Astrocyte (in vitro differentiated cells and primary cell): ENCODE measurements at regions not wholly inside any gene's neighbourhood (a gene's known extent, or its start where the extent isn't known, plus 50 kb on each side); places are given as distances from the start of the nearest gene placed in this dataset.

Source experiments
- DNase-seq: peaks from one replicate; pipeline ENCODE4 v3.0.0-alpha.2; 2010; ENCODE audit warnings: low read depth
- FAIRE-seq: peaks from 2 replicates; lab custom pipeline; 2011; peaks lifted over from hg19 to GRCh38; lab: Jason Lieb, UNC
- H2AFZ ChIP-seq: 2 replicates; pipeline ENCODE4 v1.6.0; 2012; ENCODE audit warnings: low read depth, low read length, inconsistent platforms
- H3K27ac ChIP-seq: 2 replicates; pipeline ENCODE4 v1.5.1; 2011; ENCODE audit warnings: low read depth, low read length, inconsistent platforms
- H3K27me3 ChIP-seq: 2 replicates; pipeline ENCODE4 v1.6.0; 2011; ENCODE audit warnings: low read length, inconsistent platforms; ENCODE audit not compliant: insufficient read depth
- H3K36me3 ChIP-seq: 2 replicates; pipeline ENCODE4 v1.5.1; 2011; ENCODE audit warnings: low read length, inconsistent platforms; ENCODE audit not compliant: insufficient read depth
- H3K4me1 ChIP-seq: 2 replicates; pipeline ENCODE4 v1.5.1; 2011; ENCODE audit warnings: low read length, inconsistent platforms; ENCODE audit not compliant: insufficient read depth
- H3K4me2 ChIP-seq: 2 replicates; pipeline ENCODE4 v1.6.0; 2012; ENCODE audit warnings: low read length, inconsistent platforms
- H3K4me3 ChIP-seq: 2 replicates; pipeline ENCODE4 v1.5.1; 2011; ENCODE audit warnings: low read depth, mild to moderate bottlenecking, low read length, inconsistent platforms; ENCODE audit not compliant: insufficient read depth
- H3K79me2 ChIP-seq: 2 replicates; pipeline ENCODE4 v1.6.0; 2012; ENCODE audit warnings: mild to moderate bottlenecking, low read length, inconsistent platforms; ENCODE audit not compliant: insufficient read depth
- H3K9ac ChIP-seq: 2 replicates; pipeline ENCODE4 v1.6.0; 2012; ENCODE audit warnings: mild to moderate bottlenecking, low read length, inconsistent platforms
- H3K9me3 ChIP-seq: 2 replicates; pipeline ENCODE4 v1.5.1; 2012; ENCODE audit warnings: low read depth, mild to moderate bottlenecking, low read length, inconsistent platforms; ENCODE audit not compliant: insufficient read depth
- H4K20me1 ChIP-seq: 2 replicates; pipeline ENCODE4 v1.6.0; 2012; ENCODE audit warnings: low read length, inconsistent platforms; ENCODE audit not compliant: insufficient read depth
- H3K27ac Mint-ChIP-seq: one replicate; pipeline ENCODE4 v1.8.0; 2021; ENCODE audit warnings: mild to moderate bottlenecking, mixed read lengths; ENCODE audit not compliant: unreplicated experiment
- H3K27me3 Mint-ChIP-seq: one replicate; pipeline ENCODE4 v1.8.0; 2021; ENCODE audit warnings: low read depth, mixed read lengths; ENCODE audit not compliant: unreplicated experiment
- H3K36me3 Mint-ChIP-seq: one replicate; pipeline ENCODE4 v1.8.0; 2021; ENCODE audit warnings: low read depth, mixed read lengths; ENCODE audit not compliant: unreplicated experiment
- H3K4me1 Mint-ChIP-seq: one replicate; pipeline ENCODE4 v1.8.0; 2021; ENCODE audit warnings: low read depth, mixed read lengths; ENCODE audit not compliant: unreplicated experiment
- H3K4me3 Mint-ChIP-seq: one replicate; pipeline ENCODE4 v1.8.0; 2021; ENCODE audit warnings: mild to moderate bottlenecking, moderate library complexity, mixed read lengths; ENCODE audit not compliant: unreplicated experiment
- H3K9me3 Mint-ChIP-seq: one replicate; pipeline ENCODE4 v1.8.0; 2021; ENCODE audit warnings: mild to moderate bottlenecking, mixed read lengths; ENCODE audit not compliant: unreplicated experiment
- EZH2 ChIP-seq: IDR thresholded peaks from 2 replicates; pipeline ENCODE4 v1.6.1; 2012; ENCODE audit warnings: mild to moderate bottlenecking, low read length, inconsistent platforms; ENCODE audit not compliant: insufficient read depth
- TF ChIP-seq, protein P1 (sequence below): IDR thresholded peaks from 2 replicates; pipeline ENCODE4 v1.5.1; 2011; ENCODE audit warnings: low read depth, mild to moderate bottlenecking, inconsistent platforms, low read length, moderate library complexity; ENCODE audit not compliant: insufficient read depth

DNA sequence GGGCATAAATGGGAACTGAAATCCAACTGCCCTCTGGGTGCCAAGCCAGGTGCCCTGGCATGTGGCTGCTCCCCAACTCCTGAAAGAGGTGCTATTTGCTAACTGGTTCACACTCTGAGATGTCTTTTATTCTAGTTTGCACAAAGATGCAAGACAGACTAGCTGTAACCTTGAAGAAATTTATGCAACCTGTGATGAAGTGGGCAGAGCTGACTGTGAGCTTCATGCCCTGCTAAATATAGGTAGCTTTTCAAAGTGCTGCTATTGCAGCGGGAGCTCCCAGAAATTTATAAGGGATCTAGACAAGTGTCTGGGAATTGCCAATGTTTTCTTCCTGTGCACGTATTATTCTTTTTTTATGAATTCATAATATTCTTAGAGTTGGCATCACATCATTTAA lies 517.5 kb downstream of the RNF144B start:
- Histone ChIP-seq H3K79me2 (no peaks in the 10 kb centered on the region), H3K27ac (no peak overlapping the region), H3K4me3 (no peak overlapping the region), H3K27me3 (no peaks in the 10 kb centered on the region), H3K9me3 (no peaks in the 10 kb centered on the region), H3K9ac (no peak overlapping the region), H3K4me1 (no peaks in the 10 kb centered on the region), H3K4me2 (no peak overlapping the region), H3K36me3 (no peaks in the 10 kb centered on the region), H2AFZ (no peak overlapping the region), H4K20me1 (no peaks in the 10 kb centered on the region)
- Mint-ChIP-seq H3K4me3 (no peak overlapping the region), H3K27me3 (peaks cover 3% of the 10 kb centered on the region), H3K27ac (no peak overlapping the region), H3K36me3 (no peaks in the 10 kb centered on the region), H3K4me1 (no peaks in the 10 kb centered on the region), H3K9me3 (peaks cover 2% of the 10 kb centered on the region)
- FAIRE-seq (no peak), DNase-seq (no peak)
- TF ChIP-seq EZH2: no peak
- TF ChIP-seq, protein P1, sequence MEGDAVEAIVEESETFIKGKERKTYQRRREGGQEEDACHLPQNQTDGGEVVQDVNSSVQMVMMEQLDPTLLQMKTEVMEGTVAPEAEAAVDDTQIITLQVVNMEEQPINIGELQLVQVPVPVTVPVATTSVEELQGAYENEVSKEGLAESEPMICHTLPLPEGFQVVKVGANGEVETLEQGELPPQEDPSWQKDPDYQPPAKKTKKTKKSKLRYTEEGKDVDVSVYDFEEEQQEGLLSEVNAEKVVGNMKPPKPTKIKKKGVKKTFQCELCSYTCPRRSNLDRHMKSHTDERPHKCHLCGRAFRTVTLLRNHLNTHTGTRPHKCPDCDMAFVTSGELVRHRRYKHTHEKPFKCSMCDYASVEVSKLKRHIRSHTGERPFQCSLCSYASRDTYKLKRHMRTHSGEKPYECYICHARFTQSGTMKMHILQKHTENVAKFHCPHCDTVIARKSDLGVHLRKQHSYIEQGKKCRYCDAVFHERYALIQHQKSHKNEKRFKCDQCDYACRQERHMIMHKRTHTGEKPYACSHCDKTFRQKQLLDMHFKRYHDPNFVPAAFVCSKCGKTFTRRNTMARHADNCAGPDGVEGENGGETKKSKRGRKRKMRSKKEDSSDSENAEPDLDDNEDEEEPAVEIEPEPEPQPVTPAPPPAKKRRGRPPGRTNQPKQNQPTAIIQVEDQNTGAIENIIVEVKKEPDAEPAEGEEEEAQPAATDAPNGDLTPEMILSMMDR: no peak

GRCh38 chr6:18920701-18921100 lies 533.6 kb downstream of the RNF144B start:
- Mint-ChIP-seq H3K4me1 (no peaks in the 10 kb centered on the region), H3K27ac (no peak overlapping the region), H3K27me3 (no peaks in the 10 kb centered on the region), H3K9me3 (no peaks in the 10 kb centered on the region), H3K4me3 (no peak overlapping the region), H3K36me3 (no peaks in the 10 kb centered on the region)
- Histone ChIP-seq H3K4me2 (no peak overlapping the region), H3K4me3 (no peak overlapping the region), H3K4me1 (no peaks in the 10 kb centered on the region), H3K9me3 (no peaks in the 10 kb centered on the region), H3K9ac (no peak overlapping the region), H3K27ac (no peak overlapping the region), H2AFZ (no peak overlapping the region), H3K36me3 (no peaks in the 10 kb centered on the region), H3K79me2 (no peaks in the 10 kb centered on the region), H3K27me3 (no peaks in the 10 kb centered on the region), H4K20me1 (no peaks in the 10 kb centered on the region)
- FAIRE-seq (no peak), DNase-seq (no peak)
- TF ChIP-seq, protein P1: no peak
- TF ChIP-seq EZH2: no peak

DNA sequence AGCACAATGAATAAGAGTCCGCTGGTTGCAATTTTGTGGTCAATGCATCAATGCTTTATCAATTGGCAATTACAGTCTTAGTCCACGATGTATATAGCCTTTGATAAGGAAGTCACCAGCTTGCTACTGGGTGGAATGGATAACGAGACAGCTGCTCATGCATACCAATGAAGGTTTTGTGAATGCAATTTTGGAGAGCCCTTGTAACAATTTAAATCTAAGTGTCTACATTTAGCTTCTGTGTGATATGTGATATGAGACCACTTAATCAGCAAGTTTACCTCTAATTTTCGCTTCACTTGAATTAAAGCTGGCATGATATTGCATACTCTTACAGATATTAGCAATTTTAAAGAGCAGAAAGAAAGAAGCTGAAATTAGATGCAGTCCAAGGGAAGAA lies 543.9 kb downstream of the RNF144B start:
- H3K36me3 Mint-ChIP-seq: no peaks in the 10 kb centered on the region
- Histone ChIP-seq H3K9ac (no peak overlapping the region), H3K4me2 (no peak overlapping the region), H3K4me1 (no peaks in the 10 kb centered on the region), H3K4me3 (no peak overlapping the region), H2AFZ (no peak overlapping the region), H3K9me3 (no peaks in the 10 kb centered on the region), H4K20me1 (no peaks in the 10 kb centered on the region), H3K27ac (no peak overlapping the region), H3K27me3 (no peaks in the 10 kb centered on the region), H3K79me2 (no peaks in the 10 kb centered on the region), H3K36me3 (no peaks in the 10 kb centered on the region)
- no peak overlapping the region for H3K4me3 Mint-ChIP-seq
- no peaks in the 10 kb centered on the region for H3K9me3 Mint-ChIP-seq
- no peaks in the 10 kb centered on the region for H3K4me1 Mint-ChIP-seq
- H3K27ac Mint-ChIP-seq: no peak overlapping the region
- FAIRE-seq: no peak
- no peaks in the 10 kb centered on the region for H3K27me3 Mint-ChIP-seq
- no peak for DNase-seq
- no peak for TF ChIP-seq EZH2
- TF ChIP-seq, protein P1: no peak
